ENCODE measurements at regions not wholly inside any gene's neighbourhood (a gene's known extent, or its start where the extent isn't known, plus 50 kb on each side); places are given as distances from the start of the nearest gene placed in this dataset.

- no peaks in the 10 kb centered on the region for H3K36me3 ChIP-seq
- H3K4me1 ChIP-seq (ENCODE audit: low read depth) = peaks cover 7% of the 10 kb centered on the region
- H3K4me3 ChIP-seq = no peak overlapping the region
- no peaks in the 10 kb centered on the region for H3K27me3 ChIP-seq
- no peak for TF ChIP-seq CTCF (IDR thresholded peaks at IDR 0.05; ENCODE audit: low read depth, low read length)
- DNase-seq (ENCODE audit: low read depth in 1 of 2, low spot score in 1 of 2) = no peak
- H3K27ac ChIP-seq = peak overlapping the region; percentile 65
- H3K9me3 ChIP-seq (ENCODE audit: low read depth) = no peaks in the 10 kb centered on the region
These were observed 145.0 kb downstream of the CAND1 start for GRCh38 chr12:67414011-67414715.

- peak; percentile 64 to 65 for DNase-seq (ENCODE audit: low read depth in 1 of 2, low spot score in 1 of 2)
- H3K4me3 ChIP-seq = no peak overlapping the region
- H3K9me3 ChIP-seq (ENCODE audit: low read depth) = no peaks in the 10 kb centered on the region
- TF ChIP-seq CTCF (IDR thresholded peaks at IDR 0.05; ENCODE audit: low read depth, low read length) = peak; percentile 59
- peaks cover 7% of the 10 kb centered on the region for H3K4me1 ChIP-seq (ENCODE audit: low read depth)
- H3K27me3 ChIP-seq = no peaks in the 10 kb centered on the region
- H3K36me3 ChIP-seq = no peaks in the 10 kb centered on the region
- no peak overlapping the region for H3K27ac ChIP-seq
These were observed 146.3 kb downstream of the CAND1 start for GRCh38 chr12:67415473-67415872.

GRCh38 chr12:67419810-67420209 lies 150.7 kb downstream of the CAND1 start:
- Histone ChIP-seq H3K27ac (no peak overlapping the region), H3K4me1 (ENCODE audit: low read depth) (no peaks in the 10 kb centered on the region), H3K36me3 (no peaks in the 10 kb centered on the region), H3K4me3 (no peak overlapping the region), H3K27me3 (no peaks in the 10 kb centered on the region), H3K9me3 (ENCODE audit: low read depth) (no peaks in the 10 kb centered on the region)
- no peak for TF ChIP-seq CTCF (IDR thresholded peaks at IDR 0.05; ENCODE audit: low read depth, low read length)
- no peak for DNase-seq (ENCODE audit: low read depth in 1 of 2, low spot score in 1 of 2)

GRCh38 chr12:67420506-67420905 lies 151.3 kb downstream of the CAND1 start:
- no peaks in the 10 kb centered on the region for H3K9me3 ChIP-seq (ENCODE audit: low read depth)
- no peak overlapping the region for H3K4me3 ChIP-seq
- no peaks in the 10 kb centered on the region for H3K36me3 ChIP-seq
- DNase-seq (ENCODE audit: low read depth in 1 of 2, low spot score in 1 of 2) = no peak
- H3K27ac ChIP-seq = no peak overlapping the region
- no peaks in the 10 kb centered on the region for H3K27me3 ChIP-seq
- no peak for TF ChIP-seq CTCF (IDR thresholded peaks at IDR 0.05; ENCODE audit: low read depth, low read length)
- H3K4me1 ChIP-seq (ENCODE audit: low read depth) = no peaks in the 10 kb centered on the region

- H3K9me3 ChIP-seq (ENCODE audit: low read depth) = no peaks in the 10 kb centered on the region
- H3K27ac ChIP-seq = no peak overlapping the region
- no peaks in the 10 kb centered on the region for H3K27me3 ChIP-seq
- peaks cover 7% of the 10 kb centered on the region for H3K4me1 ChIP-seq (ENCODE audit: low read depth)
- TF ChIP-seq CTCF (IDR thresholded peaks at IDR 0.05; ENCODE audit: low read depth, low read length) = no peak
- H3K36me3 ChIP-seq = no peaks in the 10 kb centered on the region
- H3K4me3 ChIP-seq = no peak overlapping the region
- DNase-seq (ENCODE audit: low read depth in 1 of 2, low spot score in 1 of 2) = no peak
These were observed 152.9 kb downstream of the CAND1 start for GRCh38 chr12:67422081-67422480.

Data from cardiac muscle cell (in vitro differentiated cells and primary cell).